Stimulated activated CD4-positive, alpha-beta T cell treated with anti-CD3 and anti-CD28 coated beads, Interleukin-4, amount 100 ng/mL, for 4 hours (primary cell): ENCODE measurements at regions not wholly inside any gene's neighbourhood (a gene's known extent, or its start where the extent isn't known, plus 50 kb on each side); places are given as distances from the start of the nearest gene placed in this dataset.
"Not testable (repeated sequence)": the region's sequence is repeated elsewhere in the genome, so short reads cannot be mapped to it uniquely, and the experiment has no call there.

ENCODE experiments used
- DNase-seq, 2 experiments: peaks; one replicate each; pipeline ENCODE4 v3.0.0-alpha.2; 2020

DNA sequence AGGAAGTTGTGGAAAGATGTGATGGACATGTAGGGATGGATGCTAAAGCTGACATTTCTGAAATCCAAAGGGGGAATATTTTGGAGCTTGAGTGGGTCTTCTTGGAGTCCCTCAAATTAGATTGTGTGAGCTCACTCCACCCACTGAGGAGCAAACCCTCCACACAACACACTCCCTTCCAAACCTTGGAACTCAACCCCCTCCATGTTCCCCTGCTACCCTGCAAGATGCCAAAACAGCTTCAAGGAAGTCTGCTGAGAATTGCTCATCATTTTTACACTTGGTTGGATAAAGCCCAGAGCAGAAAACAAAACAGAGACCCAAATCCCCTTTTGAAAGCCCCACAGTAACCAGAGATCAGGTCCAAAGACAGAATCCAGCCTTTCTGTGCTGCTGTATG lies 103.3 kb upstream of the ERCC4 start:
- DNase-seq = no peak

DNA sequence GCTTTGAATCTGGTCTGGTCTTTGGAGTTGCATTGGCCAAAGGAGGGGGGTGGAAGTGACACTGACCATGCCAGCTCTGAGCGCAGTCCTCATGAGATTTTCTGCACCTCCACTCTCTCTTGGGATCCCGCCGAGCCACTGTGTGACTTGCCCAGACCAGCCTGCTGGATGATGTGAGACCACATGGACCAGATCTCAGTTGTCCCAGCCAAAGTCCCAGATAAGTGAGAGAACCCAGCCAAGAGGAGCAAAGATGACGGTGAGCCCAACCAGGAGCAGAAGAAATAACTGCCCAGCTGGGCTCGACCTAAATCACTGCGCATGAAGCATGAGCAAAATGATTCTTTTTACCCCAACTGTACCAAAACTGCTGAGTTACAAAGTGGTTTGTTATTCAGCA lies 96.5 kb upstream of the ERCC4 start:
- DNase-seq = no peak

DNA sequence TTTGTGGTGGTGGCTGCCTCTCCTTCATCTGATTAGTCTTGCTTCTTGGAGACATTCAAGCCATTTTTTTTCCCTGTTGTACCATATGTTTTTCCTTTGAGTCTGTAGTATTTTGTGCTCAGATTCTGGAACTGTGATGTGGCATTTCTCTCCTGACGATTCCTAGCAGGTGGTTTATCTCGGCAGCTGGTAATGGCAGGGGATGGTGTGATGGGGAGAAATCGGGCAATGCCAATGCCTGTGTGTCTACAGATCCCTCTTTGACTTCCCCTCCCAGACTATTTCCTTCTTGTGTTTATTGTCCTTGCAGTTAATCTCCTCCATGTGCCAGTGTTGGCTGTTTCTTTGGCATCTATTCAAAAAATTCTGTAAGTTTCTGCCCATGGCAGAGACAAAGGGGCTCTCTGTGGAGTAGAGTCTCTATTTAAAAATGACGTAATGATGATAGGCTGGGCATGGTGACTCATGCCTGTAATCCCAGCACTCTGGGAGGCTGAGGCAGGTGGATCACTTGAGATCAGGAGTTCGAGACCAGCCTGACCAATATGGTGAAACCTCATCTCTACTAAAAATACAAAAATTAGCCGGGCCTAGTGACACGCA lies 90.2 kb upstream of the ERCC4 start:
- DNase-seq = no peak

DNA sequence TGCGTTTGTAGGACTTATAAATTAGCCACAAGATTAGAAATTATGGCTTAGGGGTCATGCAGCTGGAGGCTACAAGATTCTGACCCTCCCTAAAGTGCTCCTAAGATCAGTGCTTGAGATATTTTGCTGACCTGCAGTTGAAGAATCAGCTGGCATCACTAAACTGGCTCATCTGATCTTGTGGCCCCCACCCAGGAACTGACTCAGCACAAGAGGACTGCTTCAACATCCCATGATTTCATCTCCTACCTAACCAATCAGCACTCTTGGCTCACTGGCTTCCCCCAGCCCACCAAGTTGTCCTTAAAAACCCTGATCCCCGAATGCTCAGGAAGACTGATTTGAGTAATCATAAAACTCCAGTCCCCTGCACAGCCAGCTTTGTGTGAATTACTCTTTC lies 86.4 kb upstream of the ERCC4 start:
- no peak for DNase-seq

GRCh38 chr16:13835387-13835786 lies 84.6 kb upstream of the ERCC4 start:
- DNase-seq = no peak

GRCh38 chr16:13835935-13836730 lies 83.8 kb upstream of the ERCC4 start:
- DNase-seq = no peak

- DNase-seq = no peak
Observed at GRCh38 chr16:13838401-13839190, 81.4 kb upstream of the ERCC4 start.

- no peak for DNase-seq
Observed at GRCh38 chr16:13839577-13839976, 80.4 kb upstream of the ERCC4 start.

DNA sequence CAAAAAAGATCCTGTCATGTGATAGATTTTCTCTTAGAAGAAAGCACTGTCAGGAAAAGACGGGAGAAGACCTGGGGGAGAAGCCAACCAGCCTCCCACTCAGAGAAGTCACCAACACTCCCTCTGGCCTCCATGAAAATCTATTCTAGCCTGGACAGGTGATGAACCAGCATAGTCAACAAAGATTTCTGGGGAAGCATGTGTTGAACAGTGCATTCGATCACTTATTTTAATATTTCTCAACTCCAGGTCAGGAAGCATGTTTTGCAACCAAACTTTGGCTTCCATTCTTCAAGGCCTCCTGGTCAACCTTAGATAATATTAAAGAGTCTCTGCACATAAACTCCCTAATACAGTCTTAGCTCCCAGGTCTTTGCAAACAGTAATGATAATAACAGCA lies 74.7 kb upstream of the ERCC4 start:
- no peak for DNase-seq

DNA sequence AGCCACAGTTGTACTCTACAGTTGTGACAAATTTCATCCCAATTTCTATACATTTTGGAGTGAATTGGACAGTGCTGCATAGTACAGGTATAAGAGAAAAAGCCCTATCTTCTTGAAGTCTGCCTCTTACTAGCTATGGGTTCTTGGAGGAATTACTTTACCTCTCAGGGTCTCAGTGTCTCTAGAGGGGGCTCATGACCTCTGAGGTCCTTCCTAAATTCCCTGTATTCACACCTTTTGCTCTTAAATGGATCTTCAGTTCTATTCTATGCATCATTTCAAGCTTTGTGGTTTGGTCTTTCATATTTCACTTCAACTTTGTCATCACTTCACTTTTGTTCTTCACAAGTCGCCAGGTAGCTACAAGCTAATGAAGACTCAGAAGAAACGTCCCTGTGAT lies 71.2 kb upstream of the ERCC4 start:
- DNase-seq = no peak

DNA sequence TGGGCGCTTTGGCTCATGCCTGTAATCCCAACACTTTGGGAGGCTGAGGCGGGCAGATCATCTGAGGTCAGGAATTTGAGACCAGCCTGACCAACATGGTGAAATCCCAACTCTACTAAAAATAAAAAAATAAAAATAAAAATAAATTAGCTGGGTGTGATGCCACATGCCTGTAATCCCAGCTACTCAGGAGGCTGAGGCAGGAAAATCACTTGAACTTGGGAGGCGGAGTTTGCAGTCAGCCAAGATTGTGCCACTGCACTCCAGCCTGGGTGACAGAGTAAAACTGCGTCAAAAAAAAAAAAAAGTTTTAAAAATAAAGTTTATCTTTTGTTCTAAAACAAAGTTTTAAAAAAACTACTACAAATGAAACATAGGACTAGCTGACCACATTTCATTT lies 69.8 kb upstream of the ERCC4 start:
- DNase-seq = not testable (repeated sequence)

- DNase-seq = no peak
Observed at GRCh38 chr16:13852827-13853226, 67.1 kb upstream of the ERCC4 start.

- no peak for DNase-seq
Observed at GRCh38 chr16:13856398-13856797, 63.6 kb upstream of the ERCC4 start.

- DNase-seq = no peak
Observed at GRCh38 chr16:13856811-13857511, 63.0 kb upstream of the ERCC4 start.

DNA sequence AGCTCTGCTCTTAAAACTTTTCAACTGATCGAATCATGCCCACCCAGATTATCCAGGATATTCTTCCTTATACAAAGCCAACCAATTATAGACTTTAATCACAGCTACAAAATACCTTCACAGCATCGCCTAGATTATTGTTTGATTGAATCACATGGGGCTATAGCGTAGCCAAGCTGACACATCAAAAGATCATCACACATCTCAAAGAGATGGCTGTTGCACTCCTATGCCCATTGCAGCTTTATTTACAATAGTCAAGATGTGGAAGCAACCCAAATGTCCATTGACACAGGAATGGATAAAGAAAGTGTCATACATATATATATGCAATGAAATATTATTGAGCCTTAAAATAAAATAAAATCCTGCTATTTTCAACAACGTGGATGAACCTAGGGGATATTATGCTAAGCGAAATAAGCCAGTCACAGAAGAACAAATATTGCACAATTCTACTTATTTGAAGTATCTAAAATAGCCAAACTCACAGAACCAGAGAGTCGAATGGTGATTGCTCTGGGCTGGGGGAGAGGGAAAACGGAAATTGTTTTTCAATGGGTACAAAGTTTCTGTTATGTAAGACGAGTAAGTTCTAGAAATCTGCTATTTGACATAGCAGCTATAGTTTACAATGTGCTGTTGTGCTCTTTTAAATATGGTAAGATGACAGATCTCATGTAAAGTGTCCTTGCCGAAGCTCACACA lies 60.9 kb upstream of the ERCC4 start:
- DNase-seq = no peak

GRCh38 chr16:13863075-13863765 lies 56.7 kb upstream of the ERCC4 start:
- no peak for DNase-seq

DNA sequence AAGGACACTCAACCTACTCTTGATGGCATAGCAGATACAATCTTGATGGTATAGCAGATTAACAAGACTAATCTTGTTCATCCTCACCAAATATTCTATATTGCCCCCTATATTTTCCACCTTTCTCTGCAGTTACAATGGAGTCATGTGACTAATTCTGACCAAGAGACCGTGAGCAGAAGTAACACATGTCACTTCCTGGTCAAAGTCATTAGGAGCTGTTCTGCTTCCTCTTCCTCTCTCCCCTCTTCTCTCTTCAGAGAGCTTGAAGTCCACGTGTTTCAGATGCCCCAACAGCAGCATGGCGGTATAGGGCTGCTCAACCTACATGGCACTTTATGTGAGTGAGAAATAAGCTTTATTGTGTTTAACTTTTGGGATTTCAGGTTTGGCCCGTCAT lies 55.3 kb upstream of the ERCC4 start:
- DNase-seq = no peak

GRCh38 chr16:13866073-13866472 lies 53.9 kb upstream of the ERCC4 start:
- DNase-seq = peak in 1 of 2 experiments; percentile 20
